ENCODE measurements at regions not wholly inside any gene's neighbourhood (a gene's known extent, or its start where the extent isn't known, plus 50 kb on each side); places are given as distances from the start of the nearest gene placed in this dataset.

DNA sequence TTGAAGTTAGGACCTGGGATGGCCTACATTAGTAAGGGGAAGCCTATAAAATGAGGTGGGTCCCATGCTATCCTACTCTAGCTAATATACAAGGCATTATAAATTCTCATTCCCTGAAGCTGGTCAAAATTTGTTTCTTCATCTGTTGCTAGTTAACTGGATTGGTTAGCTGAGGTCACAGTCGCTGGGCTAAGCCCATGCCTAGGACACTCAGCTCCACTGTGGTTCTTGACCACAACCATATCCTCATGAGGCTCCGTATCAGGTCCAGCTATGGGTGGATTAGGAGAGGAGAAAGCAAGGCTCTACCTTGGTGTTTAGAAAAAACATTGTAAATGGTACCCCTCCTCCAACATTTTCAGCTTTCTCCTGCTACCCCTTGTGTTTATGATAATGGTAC lies 52.8 kb upstream of the RAI14 start:
- TF ChIP-seq POLR2A (IDR thresholded peaks at IDR 0.05; ENCODE audit: low read depth, low read length): no peak
- no peak for TF ChIP-seq TAF1 (IDR thresholded peaks at IDR 0.05; ENCODE audit: low read depth, low read length)
- no peak for TF ChIP-seq SPI1 (IDR thresholded peaks at IDR 0.05; ENCODE audit: low read depth, low read length)
- no peak for TF ChIP-seq POLR2AphosphoS5 (IDR thresholded peaks at IDR 0.05; ENCODE audit: low read depth, low read length)
- TF ChIP-seq PAX5 (IDR thresholded peaks at IDR 0.05; ENCODE audit: insufficient read depth, low read length, severe bottlenecking): no peak
- TF ChIP-seq POU2F2 (IDR thresholded peaks at IDR 0.05; ENCODE audit: low read depth, low read length): no peak
- no peak for DNase-seq (ENCODE audit: insufficient read length, low spot score)

DNA sequence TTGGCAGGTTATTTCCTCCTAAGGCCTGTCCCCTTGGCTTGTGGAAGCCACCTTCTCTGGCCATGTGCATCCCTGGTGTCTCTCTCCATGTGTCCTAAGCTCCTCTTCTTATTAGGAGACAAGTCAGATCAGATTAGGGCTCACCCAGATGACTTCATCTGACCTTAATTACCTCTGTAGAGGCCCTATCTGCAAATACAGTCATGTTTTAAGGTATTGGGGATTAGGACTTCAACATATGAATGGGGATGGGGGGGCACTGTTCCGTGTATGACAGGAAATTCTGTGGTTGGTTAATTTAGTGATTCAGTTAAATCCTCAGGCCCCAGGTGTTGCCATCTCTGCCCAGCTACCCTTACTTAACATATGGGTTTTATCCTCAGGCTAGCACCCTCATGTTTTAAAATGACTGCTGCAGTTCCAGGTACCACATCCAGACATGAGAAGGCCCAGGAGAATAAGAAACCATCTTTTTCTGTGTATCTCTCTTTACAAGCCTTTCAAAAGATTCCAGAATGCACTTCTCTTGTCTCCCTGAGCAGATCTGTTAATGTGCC lies 51.9 kb upstream of the RAI14 start:
- FAIRE-seq: no peak
- DNase-seq (ENCODE audit: insufficient read length, low spot score): no peak

More for the DNA sequence above, 52.8 kb upstream of the RAI14 start:
- no peak for FAIRE-seq

DNA sequence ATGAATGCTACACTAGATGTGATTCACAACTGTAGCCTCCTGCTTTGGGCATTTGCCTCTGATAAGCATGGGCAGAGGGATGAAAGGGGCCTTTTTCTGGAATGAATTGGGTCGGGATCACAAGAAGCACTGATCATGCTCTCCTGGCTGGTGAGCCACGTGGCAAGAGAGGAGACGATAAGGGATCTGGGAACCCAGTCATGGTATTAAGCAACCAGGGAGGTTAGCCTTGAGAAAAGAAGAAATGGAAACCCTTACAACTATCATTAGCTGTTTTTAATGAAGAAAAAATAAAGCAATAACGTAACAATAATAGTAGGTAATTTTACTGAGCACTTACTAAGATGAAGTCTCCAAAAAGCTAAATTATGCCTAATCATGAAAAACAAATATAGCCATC lies 50.0 kb upstream of the RAI14 start:
- TF ChIP-seq PAX5 (IDR thresholded peaks at IDR 0.05; ENCODE audit: insufficient read depth, low read length, severe bottlenecking): no peak
- TF ChIP-seq POLR2AphosphoS5 (IDR thresholded peaks at IDR 0.05; ENCODE audit: low read depth, low read length): no peak
- TF ChIP-seq POLR2A (IDR thresholded peaks at IDR 0.05; ENCODE audit: low read depth, low read length): no peak
- no peak for TF ChIP-seq SPI1 (IDR thresholded peaks at IDR 0.05; ENCODE audit: low read depth, low read length)
- no peak for TF ChIP-seq POU2F2 (IDR thresholded peaks at IDR 0.05; ENCODE audit: low read depth, low read length)
- TF ChIP-seq TAF1 (IDR thresholded peaks at IDR 0.05; ENCODE audit: low read depth, low read length): no peak
- DNase-seq (ENCODE audit: insufficient read length, low spot score) (no peak), FAIRE-seq (no peak)

More for the DNA sequence above, 51.9 kb upstream of the RAI14 start:
- TF ChIP-seq POLR2AphosphoS5 (IDR thresholded peaks at IDR 0.05; ENCODE audit: low read depth, low read length) (no peak), POU2F2 (IDR thresholded peaks at IDR 0.05; ENCODE audit: low read depth, low read length) (no peak), POLR2A (IDR thresholded peaks at IDR 0.05; ENCODE audit: low read depth, low read length) (no peak), TAF1 (IDR thresholded peaks at IDR 0.05; ENCODE audit: low read depth, low read length) (no peak), SPI1 (IDR thresholded peaks at IDR 0.05; ENCODE audit: low read depth, low read length) (no peak), PAX5 (IDR thresholded peaks at IDR 0.05; ENCODE audit: insufficient read depth, low read length, severe bottlenecking) (no peak)

Measured in GM12891 (cell line).